ENCODE measurements at regions not wholly inside any gene's neighbourhood (a gene's known extent, or its start where the extent isn't known, plus 50 kb on each side); places are given as distances from the start of the nearest gene placed in this dataset.
"Not testable (repeated sequence)": the region's sequence is repeated elsewhere in the genome, so short reads cannot be mapped to it uniquely, and the experiment has no call there.

DNA sequence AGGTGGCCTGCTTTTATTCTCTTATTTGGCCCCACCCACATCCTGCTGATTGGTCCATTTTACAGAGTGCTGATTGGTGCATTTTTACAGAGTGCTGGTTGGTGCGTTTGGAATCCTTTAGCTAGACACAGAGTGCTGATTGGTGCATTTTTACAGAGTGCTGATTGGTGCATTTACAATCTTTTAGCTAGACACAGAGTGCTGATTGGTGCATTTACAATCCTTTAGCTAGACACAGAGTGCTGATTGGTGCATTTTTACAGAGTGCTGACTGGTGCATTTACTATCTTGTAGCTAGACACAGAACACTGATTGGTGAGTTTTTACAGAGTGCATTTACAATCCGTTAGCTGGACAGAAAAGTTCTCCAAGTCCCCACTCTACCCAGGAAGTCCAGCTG is 720.6 kb downstream of the PDCD6IP start:
- DNase-seq; H3K27me3 ChIP-seq (ENCODE audit: control insufficient read depth, insufficient read depth); H3K4me1 ChIP-seq (ENCODE audit: control insufficient read depth, insufficient read depth, low read length); H3K27ac ChIP-seq (ENCODE audit: low read length); H3K4me3 ChIP-seq (ENCODE audit: low read length); ATAC-seq; intact Hi-C loops (cut with DNase I); H3K9me3 ChIP-seq (ENCODE audit: control insufficient read depth, low read length): not testable (repeated sequence)
- WGBS: 83% methylated on average over 2 of the region's 2 CpGs

DNA sequence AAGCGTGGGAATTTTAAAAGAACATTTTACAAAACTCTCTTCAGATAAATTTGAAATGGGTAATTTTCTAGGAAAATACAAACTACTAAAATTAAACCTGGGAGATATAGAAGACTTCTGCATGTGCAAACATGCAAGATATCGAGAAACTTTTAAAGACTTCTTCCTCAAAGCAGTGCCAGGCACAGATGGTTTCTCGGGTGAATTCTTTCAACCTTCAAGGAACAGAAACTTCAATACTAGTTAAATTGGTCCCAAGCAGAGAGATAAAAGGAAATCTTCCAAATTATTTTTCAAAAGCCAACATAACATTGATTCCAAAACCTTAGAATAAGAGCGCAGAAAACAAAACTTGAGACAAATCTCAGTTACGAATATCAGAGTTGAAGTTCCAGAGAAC is 732.7 kb downstream of the PDCD6IP start:
- Histone ChIP-seq H3K9me3 (ENCODE audit: control insufficient read depth, low read length) (no peaks in the 10 kb centered on the region), H3K27ac (ENCODE audit: low read length) (no peak overlapping the region), H3K27me3 (ENCODE audit: control insufficient read depth, insufficient read depth) (no peaks in the 10 kb centered on the region), H3K4me3 (ENCODE audit: low read length) (no peak overlapping the region), H3K4me1 (ENCODE audit: control insufficient read depth, insufficient read depth, low read length) (no peaks in the 10 kb centered on the region)
- DNase-seq (no peak), ATAC-seq (no peak)
- intact Hi-C loops (cut with DNase I): no loop called here
- WGBS: 84% methylated on average over 5 of the region's 5 CpGs

DNA sequence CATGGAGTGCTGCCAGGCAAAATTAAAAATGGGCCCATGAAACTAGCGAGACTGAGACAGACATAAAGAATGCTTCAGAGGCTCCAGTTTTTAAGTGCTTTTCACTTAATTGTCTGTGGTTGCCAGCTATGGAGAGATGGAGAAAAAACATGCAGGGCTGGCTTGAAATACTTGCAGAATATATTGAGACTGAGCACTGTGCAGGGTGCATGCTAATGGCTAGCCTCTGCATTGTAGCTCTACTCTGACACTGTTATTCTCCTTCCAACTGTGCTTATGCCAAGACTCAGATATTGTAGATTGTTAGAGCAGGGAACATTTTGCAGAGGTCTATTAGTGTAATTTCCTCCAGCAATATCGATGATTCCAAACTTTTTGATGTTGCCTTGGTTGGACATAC is 735.0 kb downstream of the PDCD6IP start:
- Histone ChIP-seq H3K9me3 (ENCODE audit: control insufficient read depth, low read length) (no peaks in the 10 kb centered on the region), H3K4me3 (ENCODE audit: low read length) (no peak overlapping the region), H3K27ac (ENCODE audit: low read length) (no peak overlapping the region), H3K27me3 (ENCODE audit: control insufficient read depth, insufficient read depth) (no peaks in the 10 kb centered on the region), H3K4me1 (ENCODE audit: control insufficient read depth, insufficient read depth, low read length) (no peaks in the 10 kb centered on the region)
- intact Hi-C loops (cut with DNase I): no loop called here
- DNase-seq: no peak
- 46% methylated on average over 2 of the region's 2 CpGs for WGBS
- peak in 1 of 2 donors; percentile 61 for ATAC-seq

DNA sequence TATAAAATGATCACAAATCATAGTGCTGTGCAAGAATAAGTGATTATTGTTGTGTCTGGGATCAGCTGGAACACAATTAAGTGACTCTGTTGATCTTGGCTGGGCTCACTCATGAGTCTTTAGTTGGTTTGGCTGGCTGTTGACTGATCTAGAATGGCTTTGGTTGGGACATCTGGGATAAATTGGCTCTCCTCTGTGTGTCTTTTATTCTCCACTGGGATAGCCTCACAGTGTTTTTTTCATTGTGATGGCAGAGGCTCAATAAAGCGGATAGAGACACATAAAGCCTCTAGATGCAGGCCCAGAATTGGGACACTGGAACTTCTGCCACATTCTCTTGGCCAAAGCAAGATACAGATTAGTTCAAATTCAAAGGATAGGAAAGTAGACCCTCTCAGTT is 735.6 kb downstream of the PDCD6IP start:
- no peaks in the 10 kb centered on the region for H3K9me3 ChIP-seq (ENCODE audit: control insufficient read depth, low read length)
- WGBS: 53% methylated on average over 1 of the region's 1 CpG
- ATAC-seq: peak; percentile 49 to 91
- intact Hi-C loops (cut with DNase I): no loop called here
- no peaks in the 10 kb centered on the region for H3K4me1 ChIP-seq (ENCODE audit: control insufficient read depth, insufficient read depth, low read length)
- DNase-seq: no peak
- no peak overlapping the region for H3K27ac ChIP-seq (ENCODE audit: low read length)
- no peaks in the 10 kb centered on the region for H3K27me3 ChIP-seq (ENCODE audit: control insufficient read depth, insufficient read depth)
- no peak overlapping the region for H3K4me3 ChIP-seq (ENCODE audit: low read length)

DNA sequence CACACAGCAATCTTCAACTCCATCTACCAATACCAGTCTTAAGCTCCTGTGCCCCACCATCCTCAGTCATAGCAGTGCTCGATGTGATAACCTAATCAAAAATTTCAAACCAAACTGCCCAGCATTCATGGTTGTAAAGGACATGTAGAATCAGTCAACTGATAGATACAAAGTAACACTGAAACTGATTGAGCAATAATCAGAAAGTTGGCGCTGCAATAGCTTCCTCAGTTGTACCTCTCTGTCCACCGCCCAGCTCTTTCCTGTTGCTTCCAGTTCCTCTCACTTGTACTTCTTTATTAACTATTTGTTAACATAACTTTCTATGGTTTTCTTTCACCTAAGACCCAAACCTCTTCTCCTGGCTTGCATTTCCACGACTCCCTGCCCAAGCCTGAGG is 745.7 kb downstream of the PDCD6IP start:
- DNase-seq: no peak
- intact Hi-C loops (cut with DNase I): no loop called here
- Histone ChIP-seq H3K4me3 (ENCODE audit: low read length) (no peak overlapping the region), H3K27ac (ENCODE audit: low read length) (no peak overlapping the region), H3K27me3 (ENCODE audit: control insufficient read depth, insufficient read depth) (no peaks in the 10 kb centered on the region), H3K9me3 (ENCODE audit: control insufficient read depth, low read length) (no peaks in the 10 kb centered on the region), H3K4me1 (ENCODE audit: control insufficient read depth, insufficient read depth, low read length) (peaks cover 2% of the 10 kb centered on the region)
- ATAC-seq: no peak
- 73% methylated on average over 4 of the region's 4 CpGs for WGBS

DNA sequence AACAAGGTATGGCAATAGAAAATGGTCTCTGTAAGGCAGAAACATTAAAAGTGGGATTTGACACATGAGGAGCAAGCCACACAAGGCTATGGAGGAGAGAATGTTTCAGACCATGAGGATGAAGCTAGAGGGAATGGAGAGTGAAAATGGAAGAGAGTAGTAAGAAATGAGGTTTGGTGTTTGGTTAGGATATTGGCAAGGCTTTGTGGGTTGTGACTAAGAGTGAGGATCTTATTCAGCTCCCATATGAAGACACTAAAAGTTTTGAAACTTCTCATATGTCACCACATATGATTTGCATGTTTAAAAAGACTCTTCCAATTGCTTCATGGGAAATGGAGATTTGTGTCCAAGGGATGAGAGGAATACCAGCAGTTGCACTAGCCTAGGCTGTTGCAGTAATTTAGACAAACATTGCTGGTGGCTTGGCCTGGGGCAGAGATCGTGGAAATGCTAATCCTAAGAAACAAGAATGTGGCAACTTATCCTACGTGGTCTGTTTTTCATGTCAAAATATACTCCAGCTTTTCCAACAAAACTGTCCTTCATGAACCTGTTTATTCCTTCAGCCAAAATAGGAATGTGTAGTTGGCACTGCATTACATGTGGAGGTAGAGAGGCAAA is 749.0 kb downstream of the PDCD6IP start:
- H3K4me1 ChIP-seq (ENCODE audit: control insufficient read depth, insufficient read depth, low read length): peaks cover 2% of the 10 kb centered on the region
- intact Hi-C loops (cut with DNase I): no loop called here
- WGBS: 74% methylated on average over 2 of the region's 2 CpGs
- no peak overlapping the region for H3K4me3 ChIP-seq (ENCODE audit: low read length)
- no peaks in the 10 kb centered on the region for H3K9me3 ChIP-seq (ENCODE audit: control insufficient read depth, low read length)
- no peaks in the 10 kb centered on the region for H3K27me3 ChIP-seq (ENCODE audit: control insufficient read depth, insufficient read depth)
- ATAC-seq (no peak), DNase-seq (no peak)
- H3K27ac ChIP-seq (ENCODE audit: low read length): no peak overlapping the region

DNA sequence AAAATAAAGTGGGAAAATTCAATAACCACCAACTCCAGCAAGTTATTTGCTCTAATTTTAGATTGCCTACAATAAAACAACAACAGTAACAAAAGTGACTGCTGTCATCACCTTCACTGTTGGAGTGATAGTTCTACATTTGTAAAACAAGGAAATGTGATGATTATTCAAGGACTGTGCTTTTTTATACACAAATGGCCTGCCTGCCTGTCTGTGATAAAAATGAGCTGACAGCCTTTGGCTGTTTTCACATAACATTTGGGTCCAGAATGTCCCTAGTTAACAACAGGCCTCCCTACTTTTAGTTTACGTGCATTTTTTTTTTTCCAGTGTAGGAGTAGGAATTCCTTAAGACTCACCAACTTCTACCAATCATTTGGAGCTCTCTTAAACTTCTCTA is 768.8 kb downstream of the PDCD6IP start:
- Histone ChIP-seq H3K9me3 (ENCODE audit: control insufficient read depth, low read length) (no peaks in the 10 kb centered on the region), H3K27me3 (ENCODE audit: control insufficient read depth, insufficient read depth) (no peaks in the 10 kb centered on the region), H3K27ac (ENCODE audit: low read length) (no peak overlapping the region), H3K4me3 (ENCODE audit: low read length) (no peak overlapping the region), H3K4me1 (ENCODE audit: control insufficient read depth, insufficient read depth, low read length) (no peaks in the 10 kb centered on the region)
- intact Hi-C loops (cut with DNase I): no loop called here
- peak in 1 of 2 donors; percentile 86 for ATAC-seq
- 20% methylated on average over 1 of the region's 1 CpG for WGBS
- no peak for DNase-seq

DNA sequence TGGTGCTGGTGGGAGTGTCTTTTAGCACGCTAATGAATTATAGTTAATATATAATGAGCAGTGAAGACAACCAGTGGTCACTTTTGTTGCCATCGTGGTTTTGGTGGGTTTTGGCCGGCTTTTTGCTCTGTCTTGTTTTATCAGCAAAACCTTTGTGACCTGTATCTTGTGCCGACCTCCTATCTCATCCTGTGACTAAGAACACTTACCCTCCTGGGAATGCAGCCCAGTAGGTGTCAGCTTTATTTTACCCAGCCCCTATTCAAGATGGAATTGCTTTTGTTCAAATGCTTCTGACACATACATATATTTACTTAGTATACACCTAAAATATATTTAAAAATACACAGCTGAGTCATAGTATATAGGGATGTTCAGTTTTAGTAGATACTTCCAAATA is 770.3 kb downstream of the PDCD6IP start:
- intact Hi-C loops (cut with DNase I): no loop called here
- DNase-seq (no peak), ATAC-seq (no peak)
- Histone ChIP-seq H3K27me3 (ENCODE audit: control insufficient read depth, insufficient read depth) (no peaks in the 10 kb centered on the region), H3K4me3 (ENCODE audit: low read length) (no peak overlapping the region), H3K27ac (ENCODE audit: low read length) (peak overlapping the region; percentile 38), H3K9me3 (ENCODE audit: control insufficient read depth, low read length) (no peaks in the 10 kb centered on the region), H3K4me1 (ENCODE audit: control insufficient read depth, insufficient read depth, low read length) (no peaks in the 10 kb centered on the region)
- WGBS: 38% methylated on average over 4 of the region's 4 CpGs

DNA sequence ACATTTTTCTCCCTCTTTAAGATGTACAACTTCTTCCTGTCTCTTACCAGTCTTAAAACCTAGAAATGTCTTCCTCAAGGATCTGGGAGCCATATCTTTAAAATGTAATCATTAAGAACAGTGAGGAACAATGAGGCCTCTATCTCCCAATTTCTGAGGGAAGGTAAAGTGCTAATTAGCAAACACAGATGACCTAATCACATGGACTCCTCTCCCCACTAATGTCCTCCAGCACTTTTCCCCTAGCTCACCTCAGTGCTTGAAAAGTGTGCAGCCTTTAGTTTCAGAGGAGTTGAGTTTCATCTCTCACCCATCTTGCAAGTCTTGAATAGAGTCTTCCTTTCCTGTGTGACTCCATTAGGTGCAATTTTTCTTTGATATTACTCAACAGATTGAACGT is 771.0 kb downstream of the PDCD6IP start:
- Histone ChIP-seq H3K4me3 (ENCODE audit: low read length) (no peak overlapping the region), H3K27ac (ENCODE audit: low read length) (no peak overlapping the region), H3K4me1 (ENCODE audit: control insufficient read depth, insufficient read depth, low read length) (no peaks in the 10 kb centered on the region), H3K27me3 (ENCODE audit: control insufficient read depth, insufficient read depth) (no peaks in the 10 kb centered on the region), H3K9me3 (ENCODE audit: control insufficient read depth, low read length) (no peaks in the 10 kb centered on the region)
- intact Hi-C loops (cut with DNase I): no loop called here
- ATAC-seq (no peak), DNase-seq (no peak)
- 69% methylated on average over 1 of the region's 1 CpG for WGBS

DNA sequence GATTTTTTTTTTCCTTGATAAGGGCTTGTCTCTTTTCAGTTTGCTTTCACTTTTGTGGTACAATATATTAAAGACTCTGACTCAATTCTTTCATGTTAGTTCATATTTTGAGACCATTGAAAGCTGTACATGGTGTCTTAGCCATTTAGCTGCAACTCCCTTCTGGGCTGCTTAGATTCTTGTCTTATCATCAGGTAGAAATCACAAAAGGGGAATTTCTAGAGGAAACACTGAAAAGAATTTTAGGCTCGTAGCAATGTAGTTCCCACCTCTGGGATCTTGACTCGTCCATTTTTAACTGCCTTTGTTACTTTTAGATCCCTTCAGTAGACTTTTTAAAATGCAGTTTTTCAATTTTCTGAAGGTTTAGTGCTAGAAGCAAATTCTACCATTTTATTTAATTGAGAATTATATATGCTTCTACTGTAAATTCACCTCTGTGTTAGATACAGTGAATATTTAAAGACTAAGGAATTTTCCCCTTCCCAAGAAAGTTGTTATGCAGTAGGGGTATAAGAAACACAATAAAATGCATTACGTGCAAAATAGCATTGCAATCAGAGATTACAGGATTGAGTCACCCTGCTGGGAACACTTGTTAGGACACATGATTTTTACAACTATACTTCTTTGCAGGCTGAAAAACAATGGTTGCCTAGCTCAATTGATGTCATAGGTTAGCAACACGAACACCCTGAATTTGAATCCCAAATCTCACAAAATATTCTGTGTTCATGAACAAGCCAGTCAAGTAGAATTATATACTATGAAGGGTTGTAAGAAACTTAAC is 772.7 kb downstream of the PDCD6IP start:
- intact Hi-C loops (cut with DNase I): no loop called here
- ATAC-seq (no peak), DNase-seq (no peak)
- WGBS: 46% methylated on average over 4 of the region's 4 CpGs
- Histone ChIP-seq H3K27ac (ENCODE audit: low read length) (no peak overlapping the region), H3K9me3 (ENCODE audit: control insufficient read depth, low read length) (no peaks in the 10 kb centered on the region), H3K4me1 (ENCODE audit: control insufficient read depth, insufficient read depth, low read length) (no peaks in the 10 kb centered on the region), H3K4me3 (ENCODE audit: low read length) (no peak overlapping the region), H3K27me3 (ENCODE audit: control insufficient read depth, insufficient read depth) (no peaks in the 10 kb centered on the region)

DNA sequence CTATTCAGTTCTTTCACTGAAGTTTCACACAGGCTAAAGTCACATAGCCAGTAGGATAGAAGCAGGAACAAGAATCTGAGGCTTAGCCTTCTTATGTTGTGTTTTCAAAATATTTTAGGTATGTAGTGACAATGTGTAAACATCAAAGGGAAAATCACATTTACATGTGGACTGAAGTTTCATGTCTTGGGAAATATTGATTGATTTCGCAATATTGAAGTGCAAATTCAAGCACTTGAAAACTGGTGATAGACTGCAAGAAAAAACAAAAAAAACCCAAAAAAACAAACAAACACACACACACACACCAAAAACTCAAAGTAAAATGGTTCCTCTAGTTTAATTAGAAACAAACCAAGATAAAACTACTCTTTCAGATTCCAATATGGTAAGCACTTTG is 773.3 kb downstream of the PDCD6IP start:
- Histone ChIP-seq H3K27me3 (ENCODE audit: control insufficient read depth, insufficient read depth) (no peaks in the 10 kb centered on the region), H3K4me3 (ENCODE audit: low read length) (no peak overlapping the region), H3K27ac (ENCODE audit: low read length) (no peak overlapping the region), H3K9me3 (ENCODE audit: control insufficient read depth, low read length) (no peaks in the 10 kb centered on the region), H3K4me1 (ENCODE audit: control insufficient read depth, insufficient read depth, low read length) (no peaks in the 10 kb centered on the region)
- ATAC-seq (no peak), DNase-seq (no peak)
- WGBS: 91% methylated on average over 1 of the region's 1 CpG
- intact Hi-C loops (cut with DNase I): no loop called here

All from right cardiac atrium (tissue), 5 donors.